Central memory CD4-positive, alpha-beta T cell (primary cell): ENCODE measurements at regions not wholly inside any gene's neighbourhood (a gene's known extent, or its start where the extent isn't known, plus 50 kb on each side); places are given as distances from the start of the nearest gene placed in this dataset.

ENCODE experiments used
- DNase-seq: peaks from one replicate; pipeline ENCODE4 v3.0.0; 2022

DNA sequence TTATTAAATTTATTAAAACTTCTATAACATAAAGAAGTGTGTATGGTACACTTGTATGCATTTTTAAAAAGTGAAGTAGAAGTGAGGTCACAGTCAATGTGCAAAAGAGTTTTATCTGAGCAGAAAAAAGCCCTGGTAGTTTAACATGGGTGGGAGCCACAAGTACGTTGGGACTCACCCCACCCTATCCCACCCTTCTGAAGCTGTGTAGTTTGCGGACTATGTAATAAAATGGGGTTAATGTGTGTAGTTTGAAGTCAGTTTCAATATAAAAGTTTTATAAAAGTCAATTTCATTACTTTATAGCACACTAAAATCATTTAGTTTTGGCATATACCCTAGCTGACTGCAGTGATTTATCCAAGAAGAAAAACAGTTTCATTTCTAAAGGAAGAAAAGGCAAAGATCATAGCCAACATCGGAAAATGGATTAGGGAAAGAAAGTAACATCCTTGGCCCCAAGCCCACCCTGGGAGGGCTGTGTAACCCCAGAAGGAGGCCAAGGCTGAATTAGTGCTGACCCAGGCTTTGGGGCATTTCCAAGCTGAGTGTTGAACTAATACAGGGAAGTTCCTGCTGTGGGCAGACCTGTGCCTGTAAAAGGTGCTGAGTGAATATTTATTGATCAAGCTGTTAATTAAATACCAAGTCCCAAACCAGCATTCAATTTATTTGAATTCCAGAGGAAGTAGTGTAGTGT lies 398.6 kb upstream of the ADAMTSL1 start:
- DNase-seq, result no peak

DNA sequence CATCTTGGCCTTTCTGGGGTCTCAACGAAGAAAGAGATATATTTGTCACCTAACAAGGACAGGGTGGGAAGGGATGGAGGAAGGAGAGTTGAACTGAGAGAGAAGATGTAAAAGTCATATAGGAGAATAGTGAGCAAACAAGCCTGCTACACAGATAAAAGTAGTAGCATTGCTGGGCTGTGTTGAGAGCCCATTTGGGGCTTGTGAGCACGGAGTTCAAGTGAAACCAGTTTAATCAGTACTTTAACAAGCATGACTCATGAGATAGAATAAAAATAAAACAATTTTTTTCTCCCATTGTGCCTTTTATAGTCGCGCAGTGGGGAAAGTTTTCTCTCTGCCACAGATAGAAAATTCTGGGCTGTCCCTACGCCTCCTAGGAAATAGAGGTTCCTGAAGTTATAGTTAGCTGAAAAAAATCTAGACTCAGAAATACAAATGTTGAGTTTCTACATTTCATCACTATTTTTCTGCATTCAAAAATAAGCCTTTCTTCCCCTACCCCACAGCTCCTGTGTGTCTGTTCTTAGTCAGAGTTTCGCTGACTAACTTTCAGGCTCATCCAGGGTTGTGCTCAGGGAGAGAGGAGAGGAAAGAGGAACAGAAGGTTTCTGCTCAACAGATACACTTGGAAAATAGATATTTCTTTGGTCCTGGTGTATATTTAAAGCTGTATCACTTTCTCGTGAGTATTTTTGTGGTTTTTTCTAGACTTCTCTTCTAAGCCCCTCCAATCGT lies 395.8 kb upstream of the ADAMTSL1 start:
- no peak for DNase-seq

DNA sequence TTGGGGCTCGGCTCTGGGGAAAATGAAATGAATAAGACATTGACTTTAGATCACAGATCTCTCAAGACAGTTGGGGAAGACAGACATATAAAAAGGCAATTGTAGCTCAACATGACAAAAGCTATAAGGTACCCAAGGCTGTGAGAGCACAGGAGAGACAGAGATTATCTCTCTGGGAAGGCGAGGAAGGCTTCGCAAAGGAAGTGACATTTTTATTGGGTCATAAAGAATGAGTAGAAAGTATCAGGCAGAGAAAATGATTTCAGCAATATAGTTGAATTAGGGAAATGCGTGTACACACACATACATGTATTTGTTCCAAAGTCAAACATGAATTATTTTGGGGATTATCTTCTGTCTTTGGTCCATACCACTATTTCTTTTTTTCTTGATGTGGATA lies 381.8 kb upstream of the ADAMTSL1 start:
- DNase-seq, result no peak

DNA sequence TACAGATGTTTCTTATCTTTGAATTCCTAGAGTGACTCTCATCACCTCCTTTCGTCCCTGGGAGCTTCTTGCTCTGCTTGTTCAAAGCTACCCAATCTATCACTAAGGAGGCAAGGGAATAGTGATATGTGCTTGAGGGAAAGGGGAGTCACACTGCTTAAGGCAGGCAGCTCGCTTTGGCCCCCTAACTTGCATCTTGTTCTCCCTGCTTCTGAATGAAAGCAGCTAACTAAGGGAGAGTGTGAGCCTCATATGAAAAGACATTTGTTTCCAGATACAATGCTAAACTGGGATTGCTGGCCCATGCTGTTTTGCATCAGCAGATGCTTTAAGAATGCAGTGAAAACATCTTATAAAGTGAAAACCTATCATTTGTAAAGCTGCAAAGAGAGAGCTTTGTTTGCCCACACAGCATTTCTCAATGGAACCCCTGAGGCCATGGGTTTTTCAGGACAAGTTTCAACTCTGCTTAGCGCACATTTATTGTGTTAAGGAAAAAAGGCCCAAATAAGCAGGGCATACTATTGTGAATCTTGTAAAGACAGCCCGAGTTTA lies 367.9 kb upstream of the ADAMTSL1 start:
- no peak for DNase-seq

DNA sequence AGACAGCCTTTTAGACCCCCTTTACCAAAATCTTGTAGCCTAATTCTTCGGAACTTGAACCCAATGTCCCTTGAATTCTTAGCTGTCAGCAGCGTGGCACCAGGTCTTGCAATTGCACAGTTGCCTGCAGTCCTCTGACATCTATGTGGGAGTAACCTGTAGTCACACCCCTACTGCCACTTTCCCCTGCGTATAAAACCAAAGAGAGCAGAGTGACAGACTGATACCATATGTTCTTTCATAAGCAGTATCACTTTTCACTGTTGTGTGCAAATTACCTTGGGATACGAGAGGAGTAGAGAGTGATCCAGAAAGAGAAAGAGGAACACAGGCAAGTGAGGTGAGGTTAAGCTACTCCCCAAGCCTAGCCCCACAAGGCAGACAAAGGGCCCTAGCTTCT lies 364.3 kb upstream of the ADAMTSL1 start:
- DNase-seq, result no peak

DNA sequence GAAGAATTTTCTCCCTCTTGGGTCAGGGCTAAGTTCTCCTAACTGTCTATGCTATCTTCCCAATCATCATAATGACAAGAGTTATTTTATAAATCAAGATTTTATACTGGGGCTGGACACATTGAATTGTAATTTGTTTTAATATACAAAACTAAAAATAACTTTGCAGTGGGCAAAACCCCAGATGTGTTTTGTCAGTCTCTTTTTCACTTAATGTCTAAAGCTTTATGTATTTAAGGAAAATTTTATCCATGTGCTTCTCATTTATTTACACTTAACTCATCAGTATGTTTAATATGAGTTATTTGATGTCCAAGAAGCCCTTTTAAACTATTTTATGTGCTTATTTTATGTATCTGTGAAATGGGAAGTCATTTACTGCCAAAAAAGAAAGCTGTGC lies 362.8 kb upstream of the ADAMTSL1 start:
- DNase-seq, result no peak

DNA sequence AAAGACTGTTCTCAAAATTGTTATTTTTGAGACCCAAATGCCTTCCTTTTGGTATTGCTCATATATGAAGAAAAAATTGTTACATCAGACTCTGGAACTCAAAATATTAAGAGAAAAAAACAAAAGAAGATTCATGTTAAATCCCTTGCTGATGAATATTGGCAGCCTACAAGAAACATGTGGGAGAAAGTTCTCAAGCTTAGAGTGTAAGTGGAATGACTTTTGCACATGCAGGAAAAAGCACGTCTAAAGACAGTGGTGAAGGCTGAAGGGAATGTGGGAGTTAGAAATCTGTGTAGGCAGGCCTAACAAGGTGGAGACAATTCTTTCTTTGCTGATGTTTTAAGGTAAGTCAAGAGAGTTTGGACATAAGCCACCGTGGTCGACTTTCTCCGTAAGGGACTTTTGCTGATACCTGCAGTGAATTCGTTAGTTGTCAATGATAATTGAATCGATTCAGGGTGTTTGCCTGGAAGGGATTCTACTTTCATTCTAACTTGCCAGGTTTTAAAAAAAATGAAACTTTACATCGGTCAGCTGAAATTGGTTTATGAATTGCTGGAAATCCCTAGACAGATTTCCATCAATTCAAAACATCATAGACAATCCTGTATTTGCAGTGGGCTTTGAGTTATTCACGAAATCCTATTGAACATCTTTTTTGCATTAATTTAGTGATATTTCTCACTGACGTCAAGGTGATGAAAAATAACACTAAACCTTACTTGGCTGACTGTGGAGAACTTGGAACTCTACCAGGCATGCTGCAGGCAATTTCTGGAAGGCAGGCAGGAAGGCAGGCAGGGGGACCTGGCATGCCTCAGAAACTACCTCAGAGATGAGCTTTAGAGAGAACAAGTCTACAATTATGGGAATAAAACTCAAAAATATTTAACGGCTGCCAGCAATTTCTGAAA lies 359.1 kb upstream of the ADAMTSL1 start:
- DNase-seq, result no peak

DNA sequence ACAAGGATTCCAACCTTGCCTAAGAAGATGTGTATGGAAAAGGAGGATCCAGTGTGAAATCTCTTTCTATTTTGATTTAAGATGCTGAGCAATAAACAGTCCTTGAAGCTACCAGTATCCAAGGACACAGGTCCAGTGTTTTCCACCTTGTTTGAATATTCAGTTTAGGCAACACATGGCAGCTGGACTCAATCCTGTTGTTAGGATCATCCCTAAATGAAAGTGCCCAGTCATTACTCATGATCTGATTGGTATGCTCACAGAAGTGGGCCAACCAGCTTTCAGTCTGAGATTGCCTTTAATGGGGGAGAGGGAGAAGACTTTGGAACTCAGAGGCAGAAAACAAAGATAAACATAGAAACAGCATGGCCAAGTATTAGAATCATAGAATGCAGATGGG lies 355.7 kb upstream of the ADAMTSL1 start:
- DNase-seq, result no peak

DNA sequence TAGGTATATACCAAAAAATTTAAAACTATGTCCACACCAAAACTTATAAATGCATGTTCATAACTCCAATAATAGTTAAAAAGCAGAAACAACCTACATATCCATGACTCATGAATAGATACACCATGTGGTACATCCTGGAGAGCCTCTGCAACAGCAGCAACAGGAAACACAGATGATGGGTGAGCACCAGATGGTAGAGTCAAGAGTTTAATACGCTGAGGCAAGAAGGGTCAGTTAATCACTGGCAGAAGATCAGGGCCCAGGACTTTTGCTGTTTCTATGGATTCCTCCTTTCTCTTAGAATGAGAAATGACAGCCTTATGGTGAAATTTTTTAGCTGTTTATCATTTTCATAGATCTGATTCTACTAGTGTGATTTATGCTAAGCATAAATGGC lies 351.8 kb upstream of the ADAMTSL1 start:
- no peak for DNase-seq

DNA sequence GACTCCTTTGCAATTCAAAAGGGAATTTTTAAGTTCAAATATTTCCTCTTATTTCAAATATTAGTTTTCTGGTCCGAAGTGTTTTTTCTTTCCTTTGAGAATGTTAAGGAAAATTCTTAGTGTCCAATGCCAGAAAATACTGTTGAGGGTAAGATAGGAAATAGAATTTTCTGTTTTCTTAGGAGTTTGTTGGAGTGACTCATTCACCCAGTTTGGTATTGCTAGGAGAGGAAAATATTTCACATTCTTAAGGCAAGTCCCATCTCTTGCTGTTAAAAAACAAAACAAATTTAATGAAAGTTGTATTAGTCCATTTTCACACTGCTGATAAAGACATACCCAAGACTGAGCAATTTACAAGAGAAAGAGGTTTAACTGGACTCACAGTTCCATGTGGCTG lies 349.2 kb upstream of the ADAMTSL1 start:
- DNase-seq, result no peak

DNA sequence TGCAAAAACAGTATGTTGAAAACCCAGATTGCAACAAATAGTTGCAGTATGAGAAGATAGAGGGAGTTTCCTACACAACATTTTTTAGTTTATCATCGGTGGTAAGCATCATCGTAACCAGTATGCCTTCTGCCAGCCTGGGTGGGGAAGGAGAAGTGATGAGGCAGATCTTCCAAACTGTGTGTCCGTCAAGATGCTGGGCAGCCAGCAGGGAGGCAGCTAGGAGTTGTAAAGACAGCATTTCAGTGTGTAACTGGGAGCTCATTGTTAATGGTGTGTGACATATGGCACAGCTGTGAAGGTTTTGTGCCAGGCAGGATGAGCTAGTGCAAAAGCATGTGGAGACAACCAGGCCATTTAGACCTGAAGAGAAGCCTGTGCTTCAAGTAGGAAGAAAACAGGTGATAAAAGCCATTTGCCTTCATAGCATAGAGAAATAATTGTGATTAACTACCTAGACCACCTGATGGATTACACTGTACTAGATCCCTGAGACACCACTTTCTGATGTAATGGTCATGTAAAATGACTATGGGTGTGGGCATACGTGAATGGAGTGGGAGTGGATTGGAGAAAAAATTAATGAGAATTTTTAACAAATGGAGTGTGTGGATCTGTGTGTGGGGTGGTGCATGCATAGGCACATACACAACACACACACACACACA lies 347.0 kb upstream of the ADAMTSL1 start:
- DNase-seq, result no peak

DNA sequence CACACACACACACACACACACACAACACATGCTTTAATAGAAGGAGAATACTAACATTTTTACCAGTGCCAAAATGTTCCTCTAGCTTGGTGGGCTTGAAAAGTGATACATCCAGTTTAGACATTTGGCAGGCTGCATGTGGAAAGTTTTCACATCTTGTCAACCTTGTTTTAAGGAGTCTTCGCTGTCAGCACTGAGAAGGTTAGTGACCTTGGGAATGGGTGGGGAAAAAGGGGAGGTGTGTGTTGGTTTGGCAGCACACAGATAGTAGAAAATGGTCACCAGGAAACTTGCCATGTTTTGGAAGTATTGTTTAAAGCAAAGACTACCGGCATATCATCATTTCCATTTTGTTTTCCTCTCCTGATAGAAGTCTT lies 346.5 kb upstream of the ADAMTSL1 start:
- no peak for DNase-seq

DNA sequence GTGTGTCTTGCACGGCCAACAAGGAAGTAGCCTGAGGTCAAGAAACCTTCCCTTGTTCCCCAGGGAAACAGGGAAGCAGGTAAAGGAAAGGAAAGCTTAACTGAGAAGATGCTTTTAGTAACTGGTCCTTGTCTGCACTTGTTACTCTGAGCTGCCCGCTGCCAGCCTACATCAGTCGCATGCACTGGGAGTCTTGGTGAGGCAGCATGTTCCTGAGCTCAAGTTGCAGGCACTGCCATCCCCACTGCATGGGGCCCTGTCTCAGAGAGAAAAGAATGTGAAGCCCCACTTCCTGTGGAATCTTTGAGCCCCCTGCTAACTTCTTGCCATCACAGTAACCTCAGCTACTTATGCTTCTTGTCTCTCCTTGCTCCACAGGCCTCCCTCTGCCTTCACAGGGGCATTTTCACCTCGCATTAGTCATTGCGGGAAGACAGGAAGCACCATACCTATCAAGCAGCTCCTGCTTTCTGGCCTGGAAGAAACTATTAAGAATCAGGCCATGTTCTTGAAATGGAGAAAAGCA lies 344.1 kb upstream of the ADAMTSL1 start:
- DNase-seq, result no peak

DNA sequence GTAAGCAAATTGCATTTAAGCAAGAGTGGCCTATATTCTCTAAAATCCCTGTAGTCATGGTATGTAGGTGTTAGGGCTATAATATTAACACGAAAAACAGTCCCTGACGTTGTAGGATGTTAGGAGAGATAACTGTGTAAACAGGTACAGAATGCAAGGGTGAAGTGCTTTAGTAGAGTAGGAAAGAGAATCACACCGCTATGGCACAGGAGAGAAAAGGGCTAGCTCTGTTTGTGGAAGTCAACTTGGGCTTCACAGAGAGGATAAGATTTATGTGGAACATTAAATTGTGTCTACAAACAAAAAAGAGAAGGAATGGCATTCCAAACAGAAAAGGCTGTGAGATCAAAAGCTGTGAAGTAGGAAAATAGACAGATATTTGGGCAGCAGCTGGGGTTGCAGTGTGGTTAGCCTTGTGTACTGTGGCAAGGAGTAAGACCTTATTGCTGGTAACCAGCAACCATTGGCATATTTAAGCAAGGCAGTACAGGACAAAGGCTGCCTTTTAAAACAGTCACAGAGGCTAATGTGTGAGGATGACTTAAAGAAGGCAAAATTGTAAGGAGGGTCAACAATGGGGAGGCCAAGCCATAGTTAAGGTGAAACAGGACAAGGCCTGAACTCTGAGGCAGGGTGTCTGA lies 337.5 kb upstream of the ADAMTSL1 start:
- DNase-seq, result no peak

DNA sequence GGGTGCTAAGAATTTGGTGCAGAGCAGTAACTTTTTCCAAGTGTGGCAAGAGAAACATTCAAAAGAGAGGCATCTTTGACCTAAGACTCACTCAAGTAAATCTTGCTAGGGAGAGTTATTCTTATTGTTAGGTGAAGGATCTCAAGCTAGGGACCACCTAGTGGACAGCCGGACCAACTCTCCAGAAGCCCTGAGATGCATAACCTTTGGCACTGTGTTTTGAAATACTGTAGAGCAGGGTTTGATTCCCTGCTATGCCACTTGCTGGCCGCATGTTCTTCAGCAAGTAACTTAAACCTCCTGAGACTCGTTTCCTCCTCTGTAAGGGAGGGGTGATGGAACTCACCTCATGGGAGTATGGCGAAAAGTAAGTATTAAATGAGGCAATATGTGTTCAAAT lies 336.1 kb upstream of the ADAMTSL1 start:
- no peak for DNase-seq

DNA sequence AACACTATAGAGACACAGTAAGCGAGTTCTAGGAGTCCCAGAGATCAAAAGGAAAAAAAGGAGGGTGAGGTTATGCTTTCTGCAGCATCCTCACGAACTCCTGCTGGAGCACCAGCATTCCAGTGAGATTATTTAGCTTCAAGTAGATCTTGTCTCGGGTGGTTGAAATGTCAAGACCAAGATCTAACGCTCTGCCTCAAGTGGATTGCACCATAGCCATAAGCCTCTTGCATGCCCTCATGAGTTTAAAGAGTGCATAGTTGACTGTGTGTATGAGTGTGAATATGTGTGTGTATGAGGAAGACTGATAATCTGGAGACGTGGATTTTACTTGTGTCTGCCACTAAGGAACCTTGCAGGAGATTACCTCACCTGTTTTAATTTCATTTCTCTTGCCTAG lies 335.3 kb upstream of the ADAMTSL1 start:
- DNase-seq, result no peak

DNA sequence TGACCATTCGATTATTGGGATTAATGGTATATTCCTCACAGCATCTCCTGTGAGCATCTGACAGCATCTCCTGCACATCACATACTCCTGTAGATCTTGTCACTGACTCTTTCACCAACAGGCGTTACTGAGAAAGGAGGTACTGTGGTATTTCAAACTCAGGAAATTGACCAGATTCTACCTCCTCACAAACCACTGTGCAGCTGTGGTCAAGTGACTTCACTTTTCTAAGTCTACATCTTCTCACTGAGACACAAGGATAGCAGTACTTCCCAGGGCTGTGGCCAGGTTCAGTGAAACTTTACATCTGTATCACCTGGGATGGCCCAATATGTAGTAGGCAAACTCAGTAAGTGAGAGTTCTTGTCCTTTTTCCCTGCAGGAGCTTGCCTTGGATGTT lies 332.3 kb upstream of the ADAMTSL1 start:
- no peak for DNase-seq

DNA sequence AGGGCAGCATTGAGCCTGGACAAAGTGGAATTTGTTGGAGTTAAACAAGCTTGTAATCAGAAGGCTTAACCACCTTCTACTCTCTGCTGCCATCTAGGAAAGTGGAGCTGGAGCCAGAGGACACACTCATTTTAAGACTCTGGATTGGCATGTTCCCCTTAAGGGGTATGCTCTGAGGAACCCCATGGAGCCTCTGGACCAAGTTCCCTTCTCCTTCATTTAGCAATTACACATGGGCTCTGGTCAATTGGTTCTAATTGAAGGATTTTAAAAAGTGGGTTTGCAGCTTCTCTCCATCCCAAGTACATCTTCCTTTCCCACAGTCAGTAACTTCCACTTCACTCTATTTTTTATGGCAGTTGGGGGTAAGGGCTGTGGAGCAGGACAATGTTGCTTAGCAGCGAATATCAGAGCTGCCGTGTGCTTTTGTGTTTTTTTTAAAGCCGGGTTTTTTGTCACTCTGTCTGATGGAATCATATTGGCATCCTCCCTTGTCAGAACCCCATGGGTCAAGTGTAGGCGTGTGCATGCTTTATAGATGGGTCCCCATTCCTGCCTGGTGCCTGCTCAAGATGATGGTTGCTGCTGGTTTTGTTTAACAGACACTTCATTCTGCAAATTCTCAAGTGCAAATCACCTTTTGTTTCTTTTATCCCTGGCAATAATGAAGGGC lies 330.7 kb upstream of the ADAMTSL1 start:
- DNase-seq, result no peak

DNA sequence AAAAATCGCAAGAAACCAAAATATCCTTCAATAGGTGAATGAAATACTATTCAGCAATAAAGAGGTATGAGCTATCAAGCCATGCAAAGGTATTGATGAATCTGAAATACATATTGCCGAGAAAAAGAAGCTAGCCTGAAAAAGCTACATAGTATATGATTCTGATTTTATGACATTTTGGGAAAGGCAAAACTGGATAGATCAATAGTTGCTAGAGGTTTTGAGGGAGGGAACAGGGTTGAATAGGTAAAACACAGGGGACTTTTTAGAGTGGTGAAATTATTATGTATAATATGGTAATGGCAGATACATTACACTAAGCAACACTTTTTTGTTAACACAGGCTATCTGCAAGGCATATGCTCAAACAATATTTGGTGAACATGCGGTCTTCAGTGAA lies 327.6 kb upstream of the ADAMTSL1 start:
- DNase-seq, result no peak

DNA sequence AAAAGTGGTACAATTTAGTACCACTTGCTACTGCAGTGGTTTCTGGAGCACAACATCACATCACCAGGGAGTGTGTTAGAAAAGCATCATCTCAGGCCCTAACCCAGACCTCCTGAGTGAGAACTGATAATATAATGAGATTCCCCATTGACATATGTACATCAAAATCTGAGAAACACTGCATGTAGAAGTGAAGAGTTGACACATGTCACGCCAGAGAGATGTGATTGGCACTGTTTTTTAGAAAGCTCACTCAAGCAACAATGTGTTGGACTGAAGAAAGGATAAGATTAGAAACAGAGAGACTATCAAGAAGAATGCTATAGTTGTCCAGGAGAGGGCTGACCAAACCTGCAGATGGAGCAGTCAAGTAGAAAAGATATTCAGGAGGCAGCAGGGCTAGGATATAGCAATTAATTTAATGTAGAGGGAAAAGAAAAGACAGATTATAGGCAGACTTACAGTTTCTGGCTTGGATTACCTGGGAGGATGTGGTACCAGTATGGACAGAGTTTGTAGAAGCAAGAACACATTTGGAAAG lies 324.4 kb upstream of the ADAMTSL1 start:
- DNase-seq, result no peak

DNA sequence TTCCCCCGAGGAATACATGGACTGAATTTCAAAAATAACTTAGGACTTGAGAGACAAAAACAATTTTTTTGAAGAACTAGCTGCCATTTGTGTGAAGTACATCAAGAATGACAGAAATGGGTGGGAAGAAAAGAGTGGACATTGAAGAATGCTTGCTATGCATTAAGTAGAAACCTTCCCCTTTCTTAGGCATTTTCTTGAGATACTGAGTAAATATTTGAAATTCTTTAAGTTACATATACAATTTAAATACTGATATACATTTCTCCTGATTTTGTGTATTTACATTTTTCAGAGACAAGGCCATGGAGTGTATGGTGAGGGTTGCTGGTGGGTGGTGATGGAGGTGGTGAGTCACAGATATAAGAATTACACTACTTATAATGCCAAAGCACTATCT lies 319.3 kb upstream of the ADAMTSL1 start:
- no peak for DNase-seq
